ENCODE measurements at regions not wholly inside any gene's neighbourhood (a gene's known extent, or its start where the extent isn't known, plus 50 kb on each side); places are given as distances from the start of the nearest gene placed in this dataset.

- no peak overlapping the region for H3K4me3 ChIP-seq (ENCODE audit: low read length)
- no peaks in the 10 kb centered on the region for H3K9me3 ChIP-seq (ENCODE audit: insufficient read depth, low read depth, low read length)
- no peaks in the 10 kb centered on the region for H3K4me1 ChIP-seq (ENCODE audit: insufficient read depth, low read length)
- H3K27ac ChIP-seq (ENCODE audit: low read length), result no peak overlapping the region
- H3K27me3 ChIP-seq (ENCODE audit: insufficient read depth, low read length), result no peaks in the 10 kb centered on the region
- H3K9ac ChIP-seq (ENCODE audit: low read depth, low read length), result no peak overlapping the region
- H3K36me3 ChIP-seq (ENCODE audit: insufficient read depth, low read depth, low read length), result no peaks in the 10 kb centered on the region
Observed at GRCh38 chr1:99119188-99119587, 114.5 kb upstream of the PLPPR5 start.

DNA sequence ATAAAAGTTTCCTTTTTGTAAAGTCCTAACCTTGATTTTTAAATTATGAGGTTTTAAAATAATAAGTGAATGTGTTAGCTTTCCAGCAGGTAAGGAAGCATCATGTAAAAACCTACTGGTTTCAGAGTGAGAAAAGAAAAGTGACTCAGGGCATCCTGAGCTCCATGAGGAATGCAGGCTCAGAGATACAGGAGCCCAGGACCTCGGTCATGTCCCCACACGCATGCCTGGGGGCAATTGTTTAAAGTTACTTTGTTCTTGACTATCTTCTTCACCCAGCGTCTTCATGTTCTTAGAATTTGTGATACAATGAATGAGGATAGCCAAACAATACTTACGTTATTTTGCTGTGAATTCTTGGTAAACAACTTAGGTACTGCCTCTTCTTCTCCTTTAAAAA is 117.4 kb upstream of the PLPPR5 start:
- H3K36me3 ChIP-seq (ENCODE audit: insufficient read depth, low read depth, low read length), result no peaks in the 10 kb centered on the region
- no peaks in the 10 kb centered on the region for H3K9me3 ChIP-seq (ENCODE audit: insufficient read depth, low read depth, low read length)
- no peaks in the 10 kb centered on the region for H3K4me1 ChIP-seq (ENCODE audit: insufficient read depth, low read length)
- H3K4me3 ChIP-seq (ENCODE audit: low read length), result no peak overlapping the region
- no peak overlapping the region for H3K9ac ChIP-seq (ENCODE audit: low read depth, low read length)
- H3K27me3 ChIP-seq (ENCODE audit: insufficient read depth, low read length), result no peaks in the 10 kb centered on the region
- H3K27ac ChIP-seq (ENCODE audit: low read length), result no peak overlapping the region

- Histone ChIP-seq H3K9ac (ENCODE audit: low read depth, low read length) (no peak overlapping the region), H3K4me1 (ENCODE audit: insufficient read depth, low read length) (no peaks in the 10 kb centered on the region), H3K27ac (ENCODE audit: low read length) (no peak overlapping the region), H3K27me3 (ENCODE audit: insufficient read depth, low read length) (no peaks in the 10 kb centered on the region), H3K4me3 (ENCODE audit: low read length) (no peak overlapping the region), H3K36me3 (ENCODE audit: insufficient read depth, low read depth, low read length) (no peaks in the 10 kb centered on the region), H3K9me3 (ENCODE audit: insufficient read depth, low read depth, low read length) (no peaks in the 10 kb centered on the region)
Observed at GRCh38 chr1:99123936-99124335, 119.3 kb upstream of the PLPPR5 start.

GRCh38 chr1:99131546-99131945 is 126.9 kb upstream of the PLPPR5 start:
- Histone ChIP-seq H3K27ac (ENCODE audit: low read length) (no peak overlapping the region), H3K4me1 (ENCODE audit: insufficient read depth, low read length) (peaks cover 12% of the 10 kb centered on the region; the same call in 1 of the 2 replicates), H3K9ac (ENCODE audit: low read depth, low read length) (no peak overlapping the region), H3K36me3 (ENCODE audit: insufficient read depth, low read depth, low read length) (no peaks in the 10 kb centered on the region), H3K27me3 (ENCODE audit: insufficient read depth, low read length) (no peaks in the 10 kb centered on the region), H3K4me3 (ENCODE audit: low read length) (no peak overlapping the region), H3K9me3 (ENCODE audit: insufficient read depth, low read depth, low read length) (peaks cover 2% of the 10 kb centered on the region; the same call in 1 of the 2 replicates)

DNA sequence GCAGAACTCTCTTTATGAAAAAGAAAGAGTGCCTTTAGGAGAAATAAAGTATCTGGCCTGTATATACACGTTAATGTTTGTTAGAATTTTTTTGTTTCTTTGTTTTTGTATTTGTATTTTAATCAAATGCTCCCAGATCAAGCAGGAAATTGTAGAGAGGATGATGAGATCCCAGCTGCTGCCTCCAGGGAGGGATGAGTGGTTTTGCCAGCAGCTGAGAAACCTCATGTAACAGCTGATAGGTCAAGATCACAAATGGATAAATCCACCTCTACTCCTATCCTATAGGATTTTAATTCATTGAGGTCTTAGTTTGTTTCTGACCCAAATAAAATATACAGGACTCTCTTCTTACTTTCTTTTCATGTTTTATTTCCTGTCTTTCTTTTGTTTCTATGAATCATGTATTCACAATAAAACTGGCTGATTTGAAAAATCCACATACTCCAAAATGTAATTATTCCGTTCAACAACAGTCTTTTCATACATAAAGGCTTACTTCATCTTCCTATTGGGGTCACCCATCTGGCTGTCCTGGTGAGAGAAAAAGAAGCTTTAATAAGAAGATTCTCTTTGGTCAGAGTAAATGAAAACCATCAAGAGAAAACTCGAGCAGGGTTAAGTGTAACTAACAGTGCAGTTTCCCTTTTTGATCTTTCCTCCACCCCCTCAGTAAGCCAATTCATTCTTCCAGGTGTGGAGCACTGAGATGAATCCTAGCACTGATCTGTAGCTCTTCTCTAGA is 129.3 kb upstream of the PLPPR5 start:
- no peak overlapping the region for H3K9ac ChIP-seq (ENCODE audit: low read depth, low read length)

DNA sequence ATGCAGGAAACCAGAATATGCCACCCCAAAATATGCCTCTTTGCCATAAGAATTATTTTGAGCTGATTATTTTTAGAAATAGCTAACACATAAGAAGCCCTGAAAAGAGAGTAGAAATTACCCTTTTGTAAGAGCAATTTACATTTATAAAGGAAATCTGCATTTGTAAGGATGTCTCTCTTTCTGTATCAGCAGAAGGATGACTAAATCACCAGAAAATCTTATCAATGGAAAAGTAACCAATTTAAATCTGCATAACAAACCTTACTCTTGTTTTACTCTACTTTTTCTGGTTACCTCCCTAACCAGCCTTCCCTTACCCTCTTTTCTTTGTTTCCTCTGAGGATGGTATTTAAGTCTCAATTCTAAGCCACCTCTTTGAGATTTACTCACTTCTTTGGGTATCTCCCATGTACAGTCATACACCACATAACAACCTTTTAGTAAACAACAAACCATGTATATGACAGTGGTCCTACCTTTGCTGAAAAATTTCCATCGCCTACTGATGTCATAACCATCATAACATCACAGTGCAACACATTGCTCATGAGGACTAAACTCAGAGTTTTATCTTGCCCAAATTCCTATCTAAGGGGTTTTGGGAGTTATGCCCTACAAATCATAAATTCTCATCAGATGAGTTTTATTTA is 126.6 kb upstream of the PLPPR4 start:
- Histone ChIP-seq H3K36me3 (ENCODE audit: insufficient read depth, low read depth, low read length) (peaks cover 7% of the 10 kb centered on the region; the same call in 1 of the 2 replicates), H3K27ac (ENCODE audit: low read length) (no peak overlapping the region), H3K27me3 (ENCODE audit: insufficient read depth, low read length) (no peaks in the 10 kb centered on the region), H3K9ac (ENCODE audit: low read depth, low read length) (no peak overlapping the region), H3K4me1 (ENCODE audit: insufficient read depth, low read length) (peaks cover 5% of the 10 kb centered on the region; the same call in 1 of the 2 replicates), H3K9me3 (ENCODE audit: insufficient read depth, low read depth, low read length) (peaks cover 18% of the 10 kb centered on the region), H3K4me3 (ENCODE audit: low read length) (no peak overlapping the region)

More for the DNA sequence above, 129.3 kb upstream of the PLPPR5 start:
- Histone ChIP-seq H3K27ac (ENCODE audit: low read length) (no peak overlapping the region), H3K4me1 (ENCODE audit: insufficient read depth, low read length) (peaks cover 14% of the 10 kb centered on the region; the same call in 1 of the 2 replicates), H3K9me3 (ENCODE audit: insufficient read depth, low read depth, low read length) (peaks cover 18% of the 10 kb centered on the region), H3K4me3 (ENCODE audit: low read length) (no peak overlapping the region), H3K27me3 (ENCODE audit: insufficient read depth, low read length) (no peaks in the 10 kb centered on the region), H3K36me3 (ENCODE audit: insufficient read depth, low read depth, low read length) (peaks cover 7% of the 10 kb centered on the region; the same call in 1 of the 2 replicates)

DNA sequence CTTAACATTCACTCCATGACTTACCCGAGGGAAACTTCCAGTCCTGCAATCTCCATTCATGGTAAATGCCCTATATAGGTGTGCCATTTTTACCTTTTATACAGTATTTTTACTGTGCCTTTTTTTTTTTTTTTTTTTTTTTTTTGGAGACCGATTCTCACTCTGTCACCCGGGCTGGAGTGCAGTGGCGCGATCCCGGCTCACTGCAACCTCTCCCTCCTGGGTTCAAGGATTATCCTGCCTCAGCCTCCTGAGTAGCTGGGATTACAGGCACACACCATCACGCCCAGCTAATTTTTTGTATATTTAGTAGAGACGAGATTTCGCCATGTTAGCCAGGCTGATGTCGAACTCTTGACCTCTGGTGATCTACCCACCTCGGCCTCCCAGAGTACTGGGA is 124.4 kb upstream of the PLPPR4 start:
- no peaks in the 10 kb centered on the region for H3K27me3 ChIP-seq (ENCODE audit: insufficient read depth, low read length)
- H3K9ac ChIP-seq (ENCODE audit: low read depth, low read length), result no peak overlapping the region
- peaks cover 18% of the 10 kb centered on the region for H3K9me3 ChIP-seq (ENCODE audit: insufficient read depth, low read depth, low read length)
- H3K36me3 ChIP-seq (ENCODE audit: insufficient read depth, low read depth, low read length), result peaks cover 7% of the 10 kb centered on the region; the same call in 1 of the 2 replicates
- H3K4me3 ChIP-seq (ENCODE audit: low read length), result no peak overlapping the region
- H3K4me1 ChIP-seq (ENCODE audit: insufficient read depth, low read length), result 0 out of 2 replicates have a peak, but pooled peaks cover 2% of the 10 kb centered on the region
- H3K27ac ChIP-seq (ENCODE audit: low read length), result no peak overlapping the region

GRCh38 chr1:99146129-99146848 is 118.0 kb upstream of the PLPPR4 start:
- no peaks in the 10 kb centered on the region for H3K36me3 ChIP-seq (ENCODE audit: insufficient read depth, low read depth, low read length)
- H3K27ac ChIP-seq (ENCODE audit: low read length), result no peak overlapping the region
- H3K27me3 ChIP-seq (ENCODE audit: insufficient read depth, low read length), result no peaks in the 10 kb centered on the region
- no peak overlapping the region for H3K9ac ChIP-seq (ENCODE audit: low read depth, low read length)
- no peak overlapping the region for H3K4me3 ChIP-seq (ENCODE audit: low read length)
- H3K9me3 ChIP-seq (ENCODE audit: insufficient read depth, low read depth, low read length), result no peaks in the 10 kb centered on the region
- H3K4me1 ChIP-seq (ENCODE audit: insufficient read depth, low read length), result no peaks in the 10 kb centered on the region

- Histone ChIP-seq H3K9ac (ENCODE audit: low read depth, low read length) (no peak overlapping the region), H3K9me3 (ENCODE audit: insufficient read depth, low read depth, low read length) (no peaks in the 10 kb centered on the region), H3K4me1 (ENCODE audit: insufficient read depth, low read length) (no peaks in the 10 kb centered on the region), H3K4me3 (ENCODE audit: low read length) (no peak overlapping the region), H3K27me3 (ENCODE audit: insufficient read depth, low read length) (no peaks in the 10 kb centered on the region), H3K27ac (ENCODE audit: low read length) (no peak overlapping the region), H3K36me3 (ENCODE audit: insufficient read depth, low read depth, low read length) (no peaks in the 10 kb centered on the region)
Observed at GRCh38 chr1:99149952-99150351, 114.3 kb upstream of the PLPPR4 start.

GRCh38 chr1:99152132-99152531 is 112.2 kb upstream of the PLPPR4 start:
- no peaks in the 10 kb centered on the region for H3K36me3 ChIP-seq (ENCODE audit: insufficient read depth, low read depth, low read length)
- no peak overlapping the region for H3K9ac ChIP-seq (ENCODE audit: low read depth, low read length)
- no peak overlapping the region for H3K27ac ChIP-seq (ENCODE audit: low read length)
- H3K9me3 ChIP-seq (ENCODE audit: insufficient read depth, low read depth, low read length), result no peaks in the 10 kb centered on the region
- H3K4me3 ChIP-seq (ENCODE audit: low read length), result no peak overlapping the region
- no peaks in the 10 kb centered on the region for H3K27me3 ChIP-seq (ENCODE audit: insufficient read depth, low read length)
- H3K4me1 ChIP-seq (ENCODE audit: insufficient read depth, low read length), result no peaks in the 10 kb centered on the region

DNA sequence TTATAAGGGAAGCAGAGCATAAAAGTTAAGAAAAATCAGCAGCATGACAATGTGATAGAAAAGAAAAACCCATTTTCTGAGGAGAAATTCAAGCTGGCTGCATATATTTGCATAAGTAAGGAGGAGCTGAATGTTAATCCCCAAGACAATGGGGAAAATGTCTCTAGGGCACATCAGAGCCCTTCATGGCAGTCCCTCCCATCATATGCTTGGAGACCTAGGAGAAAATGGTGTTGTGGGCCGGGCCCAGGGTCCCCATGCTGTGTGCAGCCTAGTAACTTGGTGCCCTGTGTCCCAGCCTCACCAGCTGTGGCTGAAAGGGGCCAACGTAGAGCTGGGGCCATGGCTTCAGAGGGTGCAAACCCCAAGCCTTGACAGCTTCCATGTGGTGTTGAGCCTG is 100.6 kb upstream of the PLPPR4 start:
- H3K9me3 ChIP-seq (ENCODE audit: insufficient read depth, low read depth, low read length), result peaks cover 3% of the 10 kb centered on the region; the same call in 1 of the 2 replicates
- H3K27me3 ChIP-seq (ENCODE audit: insufficient read depth, low read length), result no peaks in the 10 kb centered on the region
- no peaks in the 10 kb centered on the region for H3K4me1 ChIP-seq (ENCODE audit: insufficient read depth, low read length)
- no peak overlapping the region for H3K9ac ChIP-seq (ENCODE audit: low read depth, low read length)
- no peaks in the 10 kb centered on the region for H3K36me3 ChIP-seq (ENCODE audit: insufficient read depth, low read depth, low read length)
- H3K27ac ChIP-seq (ENCODE audit: low read length), result no peak overlapping the region
- no peak overlapping the region for H3K4me3 ChIP-seq (ENCODE audit: low read length)

Data from iPS-20b (cell line).